LNCaP clone FGC (cell line): ENCODE measurements at regions not wholly inside any gene's neighbourhood (a gene's known extent, or its start where the extent isn't known, plus 50 kb on each side); places are given as distances from the start of the nearest gene placed in this dataset.

Source experiments
- DNase-seq: peaks from one replicate; pipeline ENCODE4 v3.0.0-alpha.2; 2011; ENCODE audit warnings: low read depth
- H3K4me3 ChIP-seq: 2 replicates; pipeline ENCODE4 v1.5.1; 2011; ENCODE audit warnings: mild to moderate bottlenecking, low read depth, low read length, control low read depth
- TF ChIP-seq, protein P1 (sequence below): IDR thresholded peaks from 2 replicates; pipeline ENCODE4 v1.5.1; 2012; ENCODE audit warnings: mild to moderate bottlenecking; ENCODE audit not compliant: control insufficient read depth, insufficient read depth; ENCODE audit errors: extremely low read depth

- H3K4me3 ChIP-seq, result no peak overlapping the region
- TF ChIP-seq, protein P1, sequence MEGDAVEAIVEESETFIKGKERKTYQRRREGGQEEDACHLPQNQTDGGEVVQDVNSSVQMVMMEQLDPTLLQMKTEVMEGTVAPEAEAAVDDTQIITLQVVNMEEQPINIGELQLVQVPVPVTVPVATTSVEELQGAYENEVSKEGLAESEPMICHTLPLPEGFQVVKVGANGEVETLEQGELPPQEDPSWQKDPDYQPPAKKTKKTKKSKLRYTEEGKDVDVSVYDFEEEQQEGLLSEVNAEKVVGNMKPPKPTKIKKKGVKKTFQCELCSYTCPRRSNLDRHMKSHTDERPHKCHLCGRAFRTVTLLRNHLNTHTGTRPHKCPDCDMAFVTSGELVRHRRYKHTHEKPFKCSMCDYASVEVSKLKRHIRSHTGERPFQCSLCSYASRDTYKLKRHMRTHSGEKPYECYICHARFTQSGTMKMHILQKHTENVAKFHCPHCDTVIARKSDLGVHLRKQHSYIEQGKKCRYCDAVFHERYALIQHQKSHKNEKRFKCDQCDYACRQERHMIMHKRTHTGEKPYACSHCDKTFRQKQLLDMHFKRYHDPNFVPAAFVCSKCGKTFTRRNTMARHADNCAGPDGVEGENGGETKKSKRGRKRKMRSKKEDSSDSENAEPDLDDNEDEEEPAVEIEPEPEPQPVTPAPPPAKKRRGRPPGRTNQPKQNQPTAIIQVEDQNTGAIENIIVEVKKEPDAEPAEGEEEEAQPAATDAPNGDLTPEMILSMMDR, result no peak
- no peak for DNase-seq
These were observed 228.2 kb downstream of the TBL1XR1 start for GRCh38 chr3:176969066-176969465.

GRCh38 chr3:176968631-176969030 is 228.7 kb downstream of the TBL1XR1 start:
- TF ChIP-seq, protein P1, result no peak
- no peak for DNase-seq
- H3K4me3 ChIP-seq, result no peak overlapping the region

GRCh38 chr3:176967522-176967921 is 229.8 kb downstream of the TBL1XR1 start:
- no peak for DNase-seq
- TF ChIP-seq, protein P1, result no peak

DNA sequence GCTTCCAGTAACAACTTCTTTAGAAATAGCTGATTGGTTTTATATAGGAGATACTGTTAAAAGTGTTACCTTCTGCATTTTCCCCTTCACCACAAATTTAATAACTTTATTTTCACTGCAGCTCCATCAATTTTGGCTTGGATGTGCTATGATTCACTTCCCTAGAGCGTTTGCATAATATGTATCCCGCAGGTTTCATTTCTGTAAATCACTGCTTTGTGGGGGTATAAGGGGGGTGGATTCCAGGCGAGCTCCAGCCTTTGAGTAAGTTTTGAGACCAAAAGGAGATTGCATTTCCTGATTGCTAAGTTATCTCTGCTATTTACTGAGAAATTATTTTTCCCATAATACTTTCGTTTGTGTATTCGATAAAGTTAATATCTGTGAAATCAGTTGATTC is 232.6 kb downstream of the TBL1XR1 start:
- H3K4me3 ChIP-seq, result no peak overlapping the region
- TF ChIP-seq, protein P1, result no peak
- no peak for DNase-seq

More at GRCh38 chr3:176967522-176967921, 229.8 kb downstream of the TBL1XR1 start:
- H3K4me3 ChIP-seq, result no peak overlapping the region

DNA sequence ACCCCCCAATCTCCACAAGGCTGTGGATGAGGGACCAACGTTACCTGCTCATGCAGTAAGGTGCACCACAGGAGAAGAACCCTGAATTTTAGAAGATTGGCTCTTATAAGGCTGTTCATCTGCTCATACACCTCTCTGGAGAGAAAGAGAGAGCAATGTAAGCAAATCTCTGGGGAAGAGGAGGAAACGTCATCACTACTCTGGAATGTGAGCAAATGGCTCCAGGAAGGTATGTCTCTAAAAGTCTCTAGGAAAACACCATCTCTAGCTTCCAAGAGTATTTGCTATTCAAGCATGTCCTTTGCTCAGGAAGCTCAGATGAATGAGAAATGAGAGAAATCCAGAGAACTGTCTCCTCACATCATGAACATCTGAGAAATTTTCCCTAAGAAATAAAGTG is 235.4 kb downstream of the TBL1XR1 start:
- no peak overlapping the region for H3K4me3 ChIP-seq
- TF ChIP-seq, protein P1, result no peak

GRCh38 chr3:176959867-176960266 is 237.4 kb downstream of the TBL1XR1 start:
- no peak for DNase-seq
- TF ChIP-seq, protein P1, result no peak
- H3K4me3 ChIP-seq, result no peak overlapping the region

More for the DNA sequence above, 235.4 kb downstream of the TBL1XR1 start:
- DNase-seq, result no peak

GRCh38 chr3:176958560-176958959 is 238.7 kb downstream of the TBL1XR1 start:
- no peak for DNase-seq

More at GRCh38 chr3:176958560-176958959, 238.7 kb downstream of the TBL1XR1 start:
- TF ChIP-seq, protein P1, result no peak
- no peak overlapping the region for H3K4me3 ChIP-seq
